HG03175 (cell line): ENCODE measurements at regions not wholly inside any gene's neighbourhood (a gene's known extent, or its start where the extent isn't known, plus 50 kb on each side); places are given as distances from the start of the nearest gene placed in this dataset.

ENCODE experiments used
- ATAC-seq: cut with Tn5 transposase; IDR thresholded peaks from one replicate; pipeline ENCODE4 v1.9.1; 2021; ENCODE audit warnings: mild to moderate bottlenecking, moderate library complexity; ENCODE audit not compliant: unreplicated experiment

DNA sequence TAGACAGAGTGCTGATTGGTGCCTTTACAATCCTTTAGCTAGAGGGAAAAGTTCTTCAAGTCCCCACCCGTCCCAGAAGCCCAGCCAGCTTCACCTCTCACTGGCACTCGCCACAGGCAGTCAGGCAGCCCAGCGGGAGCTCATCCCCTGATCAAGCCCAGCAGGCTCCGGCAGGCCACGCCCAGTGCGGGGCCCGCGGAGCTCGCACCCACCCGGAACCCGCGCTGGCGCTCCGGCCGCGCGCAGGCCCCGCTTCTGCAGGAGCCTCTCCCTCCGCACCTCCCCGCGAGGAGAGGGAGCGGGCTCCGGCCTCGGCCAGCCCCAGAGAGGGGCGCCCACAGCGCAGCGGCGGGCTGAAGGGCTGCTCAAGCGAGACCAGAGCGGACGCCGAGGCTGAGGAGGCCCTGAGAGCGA is 202.4 kb upstream of the PDGFD start:
- ATAC-seq: no peak

- ATAC-seq: no peak
These were observed 201.7 kb upstream of the PDGFD start for GRCh38 chr11:104365676-104366075.

DNA sequence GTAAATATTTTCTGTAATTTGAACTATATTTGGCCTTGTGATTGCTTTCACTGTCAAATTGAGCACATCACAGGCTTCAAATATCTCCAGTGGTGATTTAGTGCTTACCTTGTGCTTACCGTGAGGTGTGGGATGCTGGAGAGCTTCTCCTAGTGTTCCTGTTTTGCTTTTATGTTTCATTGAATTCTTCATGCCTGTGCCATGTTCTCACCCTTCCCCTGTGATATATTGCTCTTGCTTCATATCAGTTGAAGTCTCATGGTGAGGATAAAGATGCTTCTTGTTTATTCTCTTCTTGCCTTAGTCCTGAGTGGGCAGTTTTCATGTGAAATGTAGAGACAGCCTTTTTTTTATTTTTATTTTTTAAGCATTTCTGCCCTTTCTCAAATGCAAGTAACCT is 198.0 kb upstream of the PDGFD start:
- ATAC-seq: no peak

DNA sequence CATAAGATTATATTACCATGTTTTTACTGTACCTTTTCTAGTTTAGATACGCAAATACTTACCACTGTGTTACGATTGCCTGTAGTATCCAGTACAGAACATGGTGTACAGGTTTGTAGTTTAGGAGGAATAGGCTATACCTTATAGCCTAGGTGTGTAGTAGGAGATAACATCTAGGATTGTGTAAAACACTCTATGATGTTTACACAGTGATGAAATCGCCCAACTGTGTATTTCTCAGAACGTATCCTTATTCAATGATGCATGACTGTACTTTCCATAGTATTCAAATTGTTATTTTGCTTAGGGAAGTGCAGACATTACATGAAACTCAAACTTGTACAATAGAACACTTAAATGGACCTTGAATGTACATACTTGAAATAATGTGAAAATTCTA is 188.1 kb upstream of the PDGFD start:
- no peak for ATAC-seq

- ATAC-seq: peak; percentile 74
These were observed 179.6 kb upstream of the PDGFD start for GRCh38 chr11:104343578-104343977.

DNA sequence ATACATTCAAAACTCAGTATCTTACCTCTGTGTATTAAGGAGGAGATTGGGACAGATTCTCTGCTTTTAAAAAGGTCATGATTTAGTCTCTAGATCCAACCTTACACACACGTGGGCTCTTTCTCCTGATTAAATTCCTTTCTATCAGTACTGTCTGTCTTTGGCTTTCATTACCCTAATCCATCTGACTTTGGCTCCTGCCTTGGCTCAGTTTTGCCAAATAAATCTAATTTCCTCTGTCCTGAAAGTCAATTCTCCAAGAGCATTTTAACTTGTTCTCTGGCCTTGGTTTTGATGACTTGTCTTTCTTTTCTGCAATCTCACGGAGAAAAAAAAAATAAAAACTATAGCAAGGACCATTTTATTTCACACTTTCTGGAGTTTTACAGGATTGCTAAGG is 176.6 kb upstream of the PDGFD start:
- ATAC-seq: no peak

GRCh38 chr11:104339380-104339831 is 175.5 kb upstream of the PDGFD start:
- ATAC-seq: no peak

- ATAC-seq: no peak
These were observed 174.2 kb upstream of the PDGFD start for GRCh38 chr11:104338186-104338585.

DNA sequence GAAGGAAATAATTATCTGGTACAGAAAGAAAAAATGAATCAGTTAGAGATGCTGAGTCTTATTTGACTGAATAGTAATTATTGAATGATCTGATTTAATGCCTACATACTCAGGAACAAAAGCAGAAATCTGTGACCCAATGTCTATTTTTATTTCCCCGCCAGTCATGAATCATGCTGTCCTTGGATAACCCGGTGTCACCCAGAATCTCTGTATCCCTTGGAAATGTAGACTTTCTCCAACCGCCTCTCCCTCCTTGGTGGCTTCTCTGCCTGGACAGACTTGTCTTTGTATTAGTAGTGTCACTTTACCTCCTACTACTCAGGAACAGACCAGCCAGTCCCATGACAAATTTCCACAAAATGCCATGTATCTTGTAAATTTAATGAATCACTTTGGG is 173.3 kb upstream of the PDGFD start:
- no peak for ATAC-seq

DNA sequence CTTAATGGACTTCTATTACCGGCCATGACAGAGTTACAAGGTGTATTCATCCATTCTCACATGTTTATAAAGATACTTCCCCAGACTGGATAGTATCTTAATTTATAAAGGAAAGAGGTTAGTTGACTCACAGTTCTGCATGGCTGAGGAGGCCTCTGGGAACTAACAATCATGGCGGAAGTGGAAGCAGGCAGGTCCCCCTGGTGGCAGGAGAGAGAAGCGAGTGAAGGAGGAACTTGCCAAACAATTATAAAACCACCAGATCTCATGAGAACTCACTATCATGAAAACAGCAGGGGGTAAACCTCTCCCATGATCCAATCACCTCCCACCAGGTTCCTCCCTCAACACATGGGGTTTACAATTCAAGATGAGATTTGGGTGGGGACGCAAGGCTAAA is 170.0 kb upstream of the PDGFD start:
- peak; percentile 77 for ATAC-seq

GRCh38 chr11:104332110-104332509 is 168.2 kb upstream of the PDGFD start:
- no peak for ATAC-seq

DNA sequence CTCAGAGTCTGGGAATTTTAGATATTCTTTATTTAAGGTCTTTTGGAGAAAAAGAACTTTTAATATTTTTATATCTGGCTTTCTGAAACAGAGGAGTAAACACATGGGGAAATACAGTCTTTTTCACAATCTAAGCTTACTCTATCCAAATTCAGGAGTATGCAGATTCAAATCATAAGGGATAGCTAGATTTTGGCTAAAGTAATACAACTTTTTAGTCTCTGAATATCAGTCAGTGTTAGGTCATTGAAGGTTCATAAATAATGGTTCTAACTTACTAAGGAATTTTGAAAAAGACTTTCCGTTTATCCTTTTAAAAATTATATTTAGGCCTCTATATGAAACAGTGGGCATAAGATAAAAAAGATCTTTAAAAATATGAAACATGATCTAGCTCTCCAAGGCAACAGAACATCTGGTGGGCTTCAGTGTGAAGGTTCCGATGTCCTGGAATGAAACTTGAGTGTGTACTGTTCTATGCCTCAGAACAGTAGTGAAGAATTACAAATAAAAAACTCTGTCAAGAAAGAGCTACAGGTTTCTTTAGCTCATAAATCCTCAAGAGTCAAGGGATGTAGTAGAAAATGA is 165.2 kb upstream of the PDGFD start:
- no peak for ATAC-seq

DNA sequence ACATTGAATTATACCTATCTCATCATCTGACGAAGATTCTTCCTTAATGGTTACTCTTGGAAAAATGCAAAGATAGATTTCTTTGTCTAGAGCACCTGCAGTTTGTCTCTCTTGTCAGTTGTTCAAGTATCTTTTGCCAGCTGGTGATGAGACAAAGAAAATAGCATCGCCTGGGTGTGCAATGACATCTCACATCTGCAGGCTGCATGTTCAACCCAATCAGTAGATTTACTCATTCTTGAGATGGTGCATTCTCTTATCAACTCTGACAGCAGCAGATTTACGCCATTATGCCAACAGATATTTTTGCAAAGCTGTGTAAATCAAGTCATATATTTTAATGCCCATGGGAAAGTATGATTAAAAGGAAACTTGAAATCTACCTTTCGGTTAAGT is 164.6 kb upstream of the PDGFD start:
- no peak for ATAC-seq

- ATAC-seq: no peak
These were observed 164.0 kb upstream of the PDGFD start for GRCh38 chr11:104327861-104328511.

GRCh38 chr11:104325093-104325492 is 161.1 kb upstream of the PDGFD start:
- ATAC-seq: no peak

GRCh38 chr11:104324276-104324675 is 160.3 kb upstream of the PDGFD start:
- no peak for ATAC-seq

DNA sequence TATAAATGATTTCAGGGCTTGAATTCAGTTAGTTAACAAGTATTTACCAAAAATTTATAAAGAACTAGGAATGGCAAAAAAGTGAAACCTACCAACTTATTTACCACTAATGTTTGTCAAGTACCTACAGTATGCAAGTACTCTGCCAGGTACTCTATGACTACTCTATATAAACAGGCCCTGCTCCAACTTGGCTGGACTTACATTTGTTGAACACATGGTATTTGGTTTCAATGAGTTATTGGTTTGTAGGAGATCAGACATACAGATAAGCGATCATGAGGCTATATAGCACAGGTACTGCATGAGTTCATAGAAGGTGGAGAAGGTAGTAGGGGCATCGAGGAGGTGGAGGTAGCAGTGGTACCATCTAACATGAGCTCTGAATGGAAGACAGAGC is 159.9 kb upstream of the PDGFD start:
- ATAC-seq: no peak

GRCh38 chr11:104322696-104323095 is 158.7 kb upstream of the PDGFD start:
- ATAC-seq: no peak

DNA sequence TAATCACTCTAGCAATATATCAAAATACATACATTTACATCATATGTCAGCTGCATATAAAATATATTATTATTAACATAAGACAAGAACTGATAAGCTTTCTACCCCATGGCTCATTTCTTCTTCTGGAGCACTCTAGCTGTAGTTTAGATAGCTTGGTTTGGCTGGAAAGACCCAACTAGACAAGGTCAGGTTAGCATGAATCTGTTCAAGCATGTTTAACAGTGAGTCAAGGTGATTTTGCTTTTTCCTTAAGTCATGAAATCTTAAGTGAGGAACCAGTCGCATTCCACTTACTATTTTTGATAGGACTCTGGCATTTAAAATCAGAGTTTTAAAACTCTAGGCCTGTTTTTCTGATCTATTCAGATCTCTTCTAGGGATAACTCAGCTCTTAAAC is 157.0 kb upstream of the PDGFD start:
- no peak for ATAC-seq

- ATAC-seq: no peak
These were observed 156.2 kb upstream of the PDGFD start for GRCh38 chr11:104320097-104320496.

DNA sequence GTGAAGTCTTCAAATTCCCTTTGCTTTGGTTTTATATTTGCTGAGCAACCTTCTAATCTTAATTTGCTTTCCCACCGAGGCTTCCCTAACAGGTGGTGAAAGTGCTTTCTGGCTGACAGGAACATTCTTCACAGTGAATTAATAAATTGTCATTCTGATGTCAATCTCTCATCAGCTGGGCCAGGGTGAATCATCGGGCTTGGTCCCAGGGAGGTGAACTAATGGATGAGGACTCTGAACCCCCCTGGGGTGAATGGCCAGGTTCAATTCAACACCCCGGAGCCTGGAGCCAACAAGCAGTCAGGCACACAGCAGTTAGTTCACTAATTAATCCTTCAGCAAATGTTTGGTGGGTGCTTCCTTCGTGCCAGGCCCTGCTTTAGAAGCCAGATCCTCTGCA is 155.4 kb upstream of the PDGFD start:
- no peak for ATAC-seq

GRCh38 chr11:104306862-104307474 is 143.0 kb upstream of the PDGFD start:
- ATAC-seq: no peak

GRCh38 chr11:104301776-104302175 is 137.8 kb upstream of the PDGFD start:
- no peak for ATAC-seq
